GM18951 (cell line): ENCODE measurements at regions not wholly inside any gene's neighbourhood (a gene's known extent, or its start where the extent isn't known, plus 50 kb on each side); places are given as distances from the start of the nearest gene placed in this dataset.
"Not testable (repeated sequence)": the region's sequence is repeated elsewhere in the genome, so short reads cannot be mapped to it uniquely, and the experiment has no call there.

Experiments used
- POLR2A ChIP-seq: IDR thresholded peaks from 4 replicates; pipeline ENCODE4 v1.6.1; 2011; ENCODE audit warnings: mild to moderate bottlenecking; ENCODE audit not compliant: insufficient read length, insufficient read depth; ENCODE audit errors: extremely low read depth
- in situ Hi-C: fragments of 300-500 bp; cut with MboI; formaldehyde crosslinking; loops from one replicate; pipeline ENCODE4 v1.12.0; 2022; ENCODE audit warnings: low sequenced_read_pairs, mixed read lengths, inconsistent platforms; ENCODE audit not compliant: unreplicated experiment

- TF ChIP-seq POLR2A, result no peak
- in situ Hi-C loops, result no loop called here
These were observed 259.8 kb upstream of the ATP5MC3 start for GRCh38 chr2:175441181-175441761.

- in situ Hi-C loops, result no loop called here
- TF ChIP-seq POLR2A, result no peak
These were observed 257.9 kb upstream of the ATP5MC3 start for GRCh38 chr2:175439416-175439815.

- in situ Hi-C loops, result no loop called here
- no peak for TF ChIP-seq POLR2A
These were observed 255.7 kb upstream of the ATP5MC3 start for GRCh38 chr2:175437167-175437566.

- in situ Hi-C loops, result no loop called here
- TF ChIP-seq POLR2A, result no peak
These were observed 254.6 kb upstream of the ATP5MC3 start for GRCh38 chr2:175436076-175436475.

GRCh38 chr2:175435012-175435411, 253.5 kb upstream of the ATP5MC3 start:
- in situ Hi-C loops, result no loop called here
- TF ChIP-seq POLR2A, result no peak

- TF ChIP-seq POLR2A, result no peak
- in situ Hi-C loops, result no loop called here
These were observed 251.3 kb upstream of the ATP5MC3 start for GRCh38 chr2:175432793-175433192.

GRCh38 chr2:175432021-175432420, 250.5 kb upstream of the ATP5MC3 start:
- no peak for TF ChIP-seq POLR2A
- in situ Hi-C loops, result no loop called here

GRCh38 chr2:175431101-175431946, 249.8 kb upstream of the ATP5MC3 start:
- no peak for TF ChIP-seq POLR2A
- in situ Hi-C loops, result no loop called here

GRCh38 chr2:175430236-175430635, 248.7 kb upstream of the ATP5MC3 start:
- TF ChIP-seq POLR2A, result no peak
- in situ Hi-C loops, result no loop called here

GRCh38 chr2:175418224-175418835, 236.8 kb upstream of the ATP5MC3 start:
- no peak for TF ChIP-seq POLR2A
- in situ Hi-C loops, result no loop called here

GRCh38 chr2:175414882-175415487, 233.5 kb upstream of the ATP5MC3 start:
- TF ChIP-seq POLR2A, result no peak
- in situ Hi-C loops, result no loop called here

- in situ Hi-C loops, result no loop called here
- TF ChIP-seq POLR2A, result no peak
These were observed 232.8 kb upstream of the ATP5MC3 start for GRCh38 chr2:175414191-175414881.

- in situ Hi-C loops, result not testable (repeated sequence)
These were observed 229.4 kb upstream of the ATP5MC3 start for GRCh38 chr2:175410941-175411340.
